Adipocyte (in vitro differentiated cells): ENCODE measurements at regions not wholly inside any gene's neighbourhood (a gene's known extent, or its start where the extent isn't known, plus 50 kb on each side); places are given as distances from the start of the nearest gene placed in this dataset.

ENCODE experiments used
- DNase-seq: peaks from one replicate; pipeline ENCODE4 v3.0.0-alpha.2; 2015; ENCODE audit warnings: low read depth
- H3K27me3 ChIP-seq: replicated peaks from 2 replicates; pipeline ENCODE4 v1.7.0; 2013; ENCODE audit warnings: mild to moderate bottlenecking, low read length, moderate library complexity; ENCODE audit not compliant: control insufficient read depth, insufficient read depth
- H3K36me3 ChIP-seq: 2 replicates; pipeline ENCODE4 v1.7.0; 2013; ENCODE audit warnings: low read length, mild to moderate bottlenecking, moderate library complexity; ENCODE audit not compliant: control insufficient read depth, insufficient read depth, severe bottlenecking
- H3K4me1 ChIP-seq: 2 replicates; pipeline ENCODE4 v1.7.0; 2013; ENCODE audit warnings: mild to moderate bottlenecking, low read length, moderate library complexity; ENCODE audit not compliant: control insufficient read depth, insufficient read depth
- H3K4me3 ChIP-seq: 2 replicates; pipeline ENCODE4 v1.7.0; 2013; ENCODE audit warnings: mild to moderate bottlenecking, low read length, moderate library complexity
- H3K9ac ChIP-seq: 2 replicates; pipeline ENCODE4 v1.7.0; 2013; ENCODE audit warnings: mild to moderate bottlenecking, low read length, moderate library complexity
- H3K9me3 ChIP-seq: 2 replicates; pipeline ENCODE4 v1.7.0; 2013; ENCODE audit warnings: mild to moderate bottlenecking, low read length, moderate library complexity; ENCODE audit not compliant: control insufficient read depth

DNA sequence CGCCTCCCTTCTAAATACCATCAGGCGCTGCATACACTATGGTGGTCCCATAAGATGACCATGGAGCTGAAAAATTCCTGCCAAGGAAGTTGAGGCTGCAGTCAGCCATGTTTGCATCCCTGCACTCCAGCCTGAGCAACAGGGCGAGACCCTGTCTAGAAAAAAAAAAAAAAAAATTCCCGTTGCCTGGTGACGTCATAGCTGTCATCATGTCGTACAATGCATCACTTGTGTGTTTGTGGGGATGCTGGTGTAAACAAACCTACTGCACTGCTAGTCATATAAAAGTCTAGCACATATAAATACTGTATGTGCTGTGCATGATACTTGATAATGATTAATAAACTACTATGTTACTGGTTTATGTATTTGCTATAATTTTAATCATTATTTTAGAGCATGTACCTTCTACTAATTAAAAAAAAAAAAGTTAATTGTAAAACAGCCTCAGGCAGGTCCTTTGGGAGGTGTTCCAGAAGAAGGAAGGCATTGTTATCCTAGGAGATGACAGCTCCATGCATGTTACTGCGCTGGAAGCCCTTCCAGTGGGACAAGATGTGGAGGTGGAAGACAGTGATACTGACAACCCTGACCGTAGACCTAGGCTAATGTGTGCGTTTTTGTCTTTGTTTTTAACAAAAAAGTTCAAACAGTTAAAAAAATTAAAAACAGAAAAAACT lies 132.6 kb downstream of the BANF2 start:
- Histone ChIP-seq H3K36me3 (no peaks in the 10 kb centered on the region), H3K4me1 (peaks cover 28% of the 10 kb centered on the region), H3K9me3 (no peaks in the 10 kb centered on the region), H3K9ac (no peak overlapping the region), H3K27me3 (no peaks in the 10 kb centered on the region), H3K4me3 (no peak overlapping the region)
- no peak for DNase-seq

DNA sequence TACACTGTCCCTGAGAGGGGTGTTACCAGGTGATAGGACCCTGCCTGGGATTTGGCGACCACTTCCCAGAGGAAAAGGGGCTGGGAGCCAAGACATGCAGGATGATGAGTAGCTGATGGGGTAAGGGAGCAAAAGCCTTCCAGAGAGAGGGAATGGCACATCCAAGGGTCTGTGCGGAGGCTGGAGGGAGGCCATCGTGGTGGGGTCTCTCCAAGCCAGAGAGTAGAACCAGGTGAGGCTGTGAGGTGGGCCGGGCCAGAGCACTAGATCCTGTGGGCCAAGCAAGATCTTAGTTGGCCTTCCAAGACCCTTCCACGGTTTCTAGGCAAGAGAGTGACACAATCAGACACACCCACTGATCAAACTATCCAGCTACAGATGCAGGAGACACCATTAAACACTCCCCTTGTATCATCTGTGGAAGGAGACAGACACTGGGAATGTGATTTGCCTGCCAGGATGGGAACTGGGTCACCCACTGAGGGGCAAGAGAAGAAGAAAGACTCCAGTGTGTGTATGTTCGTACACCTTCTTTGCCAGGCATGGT lies 128.9 kb downstream of the BANF2 start:
- Histone ChIP-seq H3K9me3 (no peaks in the 10 kb centered on the region), H3K4me3 (no peak overlapping the region), H3K36me3 (no peaks in the 10 kb centered on the region), H3K4me1 (peaks cover 14% of the 10 kb centered on the region), H3K27me3 (no peaks in the 10 kb centered on the region), H3K9ac (no peak overlapping the region)
- no peak for DNase-seq

- no peak overlapping the region for H3K4me3 ChIP-seq
- H3K4me1 ChIP-seq = peaks cover 14% of the 10 kb centered on the region
- no peaks in the 10 kb centered on the region for H3K36me3 ChIP-seq
- no peaks in the 10 kb centered on the region for H3K9me3 ChIP-seq
- no peak for DNase-seq
- H3K9ac ChIP-seq = no peak overlapping the region
- H3K27me3 ChIP-seq = no peaks in the 10 kb centered on the region
Measured at GRCh38 chr20:17827759-17828559, 128.2 kb downstream of the BANF2 start.

- H3K4me3 ChIP-seq = no peak overlapping the region
- peaks cover 20% of the 10 kb centered on the region for H3K4me1 ChIP-seq
- H3K9me3 ChIP-seq = no peaks in the 10 kb centered on the region
- no peaks in the 10 kb centered on the region for H3K27me3 ChIP-seq
- no peak for DNase-seq
- no peaks in the 10 kb centered on the region for H3K36me3 ChIP-seq
- no peak overlapping the region for H3K9ac ChIP-seq
Measured at GRCh38 chr20:17827079-17827478, 127.3 kb downstream of the BANF2 start.

DNA sequence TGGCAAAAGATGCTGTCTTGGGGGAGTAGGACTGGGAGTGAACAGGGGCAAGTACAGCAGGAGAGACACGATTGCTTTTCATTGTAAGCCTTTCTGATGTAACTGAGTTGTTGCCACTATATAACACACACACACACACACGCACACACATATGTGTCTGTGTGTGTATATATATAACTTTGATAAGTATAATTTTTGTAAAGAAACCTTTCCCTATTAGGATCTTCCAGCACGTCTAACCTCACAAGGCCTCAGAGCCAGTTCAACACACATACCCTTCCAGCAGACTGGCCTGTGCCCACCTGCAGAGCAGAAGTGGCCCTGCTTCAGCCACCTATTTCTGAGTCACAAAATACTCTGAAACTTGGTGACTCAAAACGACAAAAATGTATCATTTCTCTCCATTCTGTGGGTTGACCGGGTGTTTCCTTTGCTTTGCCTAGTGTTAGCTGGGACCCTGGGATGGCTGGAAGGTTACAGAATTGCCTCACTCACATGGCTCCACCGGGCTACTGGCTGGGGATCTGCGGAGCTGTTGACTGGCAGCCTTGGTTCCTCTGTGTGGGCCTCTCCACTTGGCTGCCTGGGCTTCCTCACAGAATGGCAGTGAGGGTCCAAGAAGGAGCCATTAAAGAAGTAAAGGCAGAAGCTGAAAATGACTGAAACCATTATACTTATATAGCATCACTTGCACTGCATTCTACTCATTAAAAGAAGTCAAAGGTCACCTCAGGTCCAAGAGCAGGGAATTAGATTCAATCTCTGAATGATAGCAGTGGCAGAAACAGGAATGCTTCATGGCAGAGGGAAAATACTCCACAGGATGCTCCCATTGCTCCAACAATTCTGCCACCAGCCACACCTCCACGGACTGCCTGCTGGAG lies 126.4 kb downstream of the BANF2 start:
- DNase-seq = no peak
- no peak overlapping the region for H3K9ac ChIP-seq
- no peaks in the 10 kb centered on the region for H3K27me3 ChIP-seq
- H3K4me3 ChIP-seq = no peak overlapping the region
- no peaks in the 10 kb centered on the region for H3K9me3 ChIP-seq
- H3K4me1 ChIP-seq = peaks cover 25% of the 10 kb centered on the region
- H3K36me3 ChIP-seq = no peaks in the 10 kb centered on the region

DNA sequence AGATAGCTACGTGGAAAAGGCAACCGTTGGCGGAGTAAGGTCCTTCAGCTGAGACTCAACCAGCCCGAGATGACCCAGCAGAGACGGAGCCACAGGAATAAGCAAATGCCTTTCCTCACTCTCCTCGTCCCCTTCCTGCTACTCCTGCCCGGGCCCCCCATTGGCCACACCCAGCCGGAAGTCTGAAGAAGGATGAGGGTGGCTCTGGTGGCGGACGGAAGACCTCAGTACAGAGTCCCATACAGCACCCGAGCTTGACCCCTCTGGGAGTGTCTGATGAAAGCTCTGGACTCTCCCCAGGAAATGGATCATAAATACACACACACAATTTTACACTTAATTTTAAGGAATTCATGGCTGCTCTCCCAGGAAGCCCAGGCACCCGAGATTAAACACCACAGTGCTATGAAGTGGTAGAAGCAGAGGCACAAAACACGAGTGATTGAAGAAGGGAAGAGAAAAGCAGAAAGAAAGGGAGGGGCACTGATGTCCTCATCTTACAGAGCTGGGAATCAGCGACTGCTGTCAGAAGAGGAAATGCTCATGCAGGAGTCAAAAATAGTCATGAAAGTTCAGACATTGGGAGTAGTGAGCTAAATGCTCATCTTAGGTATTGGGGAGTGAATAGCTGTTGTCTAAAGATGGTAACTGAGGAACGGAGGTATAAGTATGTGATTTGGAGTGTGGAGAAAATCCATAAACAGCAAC lies 125.6 kb downstream of the BANF2 start:
- Histone ChIP-seq H3K36me3 (no peaks in the 10 kb centered on the region), H3K9ac (no peak overlapping the region), H3K9me3 (no peaks in the 10 kb centered on the region), H3K4me3 (no peak overlapping the region), H3K4me1 (peaks cover 25% of the 10 kb centered on the region), H3K27me3 (no peaks in the 10 kb centered on the region)
- peak; percentile 38 for DNase-seq

DNA sequence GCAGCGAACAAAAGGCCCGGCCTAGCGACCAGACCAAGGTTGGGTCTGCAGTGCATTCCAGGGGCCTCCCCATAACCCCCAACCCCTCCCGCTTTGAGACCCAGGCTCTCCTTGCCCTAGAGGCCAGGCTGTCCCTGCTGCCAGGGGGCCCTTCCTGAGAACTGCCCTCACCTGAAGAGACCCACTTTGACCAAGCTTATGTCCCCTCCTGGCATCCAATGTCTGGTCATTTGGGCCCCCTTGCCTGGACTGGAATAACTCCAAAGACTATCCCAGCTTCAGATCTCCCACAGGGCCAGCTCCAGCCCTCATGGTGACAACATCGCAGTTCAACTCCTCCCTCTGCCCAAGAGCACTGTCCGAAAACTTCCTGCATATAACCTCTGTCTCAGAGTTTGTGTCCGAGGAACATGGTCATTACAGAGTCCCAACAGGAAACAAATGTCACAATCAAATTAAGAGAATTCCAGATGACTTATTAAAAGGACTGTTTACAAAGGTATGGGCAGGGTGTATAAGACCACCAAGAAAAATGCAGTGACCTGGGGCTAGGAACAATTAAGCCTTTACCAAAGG lies 125.0 kb downstream of the BANF2 start:
- Histone ChIP-seq H3K4me1 (peaks cover 25% of the 10 kb centered on the region), H3K27me3 (no peaks in the 10 kb centered on the region), H3K36me3 (no peaks in the 10 kb centered on the region), H3K9ac (no peak overlapping the region), H3K4me3 (no peak overlapping the region), H3K9me3 (peaks cover 1% of the 10 kb centered on the region)
- DNase-seq = no peak

DNA sequence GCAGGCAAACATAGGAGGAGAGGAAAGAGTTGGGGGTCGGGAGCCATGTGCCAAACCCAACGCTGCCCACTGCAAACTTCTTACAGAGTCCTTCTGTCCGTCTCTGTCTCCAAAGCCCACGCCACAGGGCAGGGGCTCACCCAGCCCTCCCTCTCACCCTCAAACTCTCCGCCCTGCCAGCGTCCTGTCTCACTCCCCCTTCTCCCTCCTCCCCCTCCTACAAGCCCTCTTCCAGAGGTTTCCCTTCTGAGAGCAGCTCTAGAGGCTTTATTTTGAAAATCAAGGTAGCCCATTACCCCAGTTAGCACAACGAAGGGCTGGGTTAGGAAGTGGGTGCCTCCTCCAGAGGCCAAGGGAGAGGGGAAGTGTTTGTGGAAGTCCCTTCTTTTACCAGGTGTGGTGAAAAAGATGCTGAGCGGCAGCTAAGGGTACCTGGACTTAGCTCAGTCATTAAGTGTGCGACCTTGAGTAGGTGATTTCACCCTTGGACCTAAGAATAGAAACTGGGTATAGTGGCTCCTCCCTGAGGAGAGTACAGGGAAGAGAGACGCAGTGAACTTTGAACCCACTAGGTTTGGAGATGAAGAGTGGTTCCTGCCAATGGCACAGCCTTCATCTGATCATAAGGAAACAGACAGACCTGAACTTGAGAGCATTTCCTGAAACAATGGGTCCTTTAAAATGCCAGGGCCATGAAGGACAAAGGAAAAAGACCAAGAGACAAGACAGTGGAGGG lies 123.8 kb downstream of the BANF2 start:
- Histone ChIP-seq H3K4me1 (peaks cover 25% of the 10 kb centered on the region), H3K9ac (no peak overlapping the region), H3K4me3 (no peak overlapping the region), H3K9me3 (peaks cover 9% of the 10 kb centered on the region), H3K27me3 (no peaks in the 10 kb centered on the region), H3K36me3 (no peaks in the 10 kb centered on the region)
- DNase-seq = no peak

GRCh38 chr20:17822540-17823408 lies 123.0 kb downstream of the BANF2 start:
- Histone ChIP-seq H3K4me3 (no peak overlapping the region), H3K4me1 (peaks cover 25% of the 10 kb centered on the region), H3K36me3 (no peaks in the 10 kb centered on the region), H3K27me3 (no peaks in the 10 kb centered on the region), H3K9me3 (peaks cover 9% of the 10 kb centered on the region), H3K9ac (no peak overlapping the region)
- DNase-seq = no peak
